A673 (cell line): ENCODE measurements at regions not wholly inside any gene's neighbourhood (a gene's known extent, or its start where the extent isn't known, plus 50 kb on each side); places are given as distances from the start of the nearest gene placed in this dataset.

Experiments used
- CTCF ChIP-seq: fragments of 300-800, 200-600 bp; sonication (generic); conservative IDR thresholded peaks from 2 replicates; pipeline ENCODE4 v1.5.1; 2017; ENCODE audit warnings: low read depth, mild to moderate bottlenecking, antibody characterized with exemption, low read length, moderate library complexity, mixed read lengths
- EZH2 ChIP-seq: fragments of 200-600 bp; sonication (generic); IDR thresholded peaks from 2 replicates; pipeline ENCODE4 v1.6.1; 2017; ENCODE audit warnings: borderline replicate concordance, low read depth, mild to moderate bottlenecking, mixed read lengths, antibody characterized with exemption, low read length; ENCODE audit not compliant: poor library complexity, severe bottlenecking

- TF ChIP-seq CTCF (no peak), EZH2 (no peak)
Observed at GRCh38 chr18:7370375-7370774, 139.5 kb downstream of the LRRC30 start.
